ENCODE measurements at regions not wholly inside any gene's neighbourhood (a gene's known extent, or its start where the extent isn't known, plus 50 kb on each side); places are given as distances from the start of the nearest gene placed in this dataset.

- TF ChIP-seq MAZ (IDR thresholded peaks at IDR 0.05; ENCODE audit: borderline replicate concordance, low read depth, low read length) (no peak), CTCF (conservative IDR thresholded peaks at IDR 0.05; ENCODE audit: low read depth, low read length) (no peak), FOS (IDR thresholded peaks at IDR 0.05; ENCODE audit: low read depth, low read length) (no peak), ELK1 (IDR thresholded peaks at IDR 0.05; ENCODE audit: borderline replicate concordance, low read depth, low read length) (no peak), RFX5 (IDR thresholded peaks at IDR 0.05; ENCODE audit: low read depth, low read length) (no peak), SMC3 (IDR thresholded peaks at IDR 0.05; ENCODE audit: low read depth, low read length) (no peak), USF2 (IDR thresholded peaks at IDR 0.05; ENCODE audit: low read depth, low read length) (no peak), RAD21 (IDR thresholded peaks at IDR 0.05; ENCODE audit: low read length) (no peak)
These were observed 198.3 kb upstream of the FIGN start for GRCh38 chr2:163934131-163934530.

All from IMR-90 (cell line).